GM18502 (cell line): ENCODE measurements at regions not wholly inside any gene's neighbourhood (a gene's known extent, or its start where the extent isn't known, plus 50 kb on each side); places are given as distances from the start of the nearest gene placed in this dataset.
A peak's percentile ranks its signal among the peaks of the same experiment; 100 is the strongest.
"Not testable (repeated sequence)": the region's sequence is repeated elsewhere in the genome, so short reads cannot be mapped to it uniquely, and the experiment has no call there.

ENCODE experiments used
- ATAC-seq: cut with Tn5 transposase; IDR thresholded peaks from one replicate; pipeline ENCODE4 v1.9.1; 2021; ENCODE audit warnings: mild to moderate bottlenecking; ENCODE audit not compliant: unreplicated experiment, poor library complexity

DNA sequence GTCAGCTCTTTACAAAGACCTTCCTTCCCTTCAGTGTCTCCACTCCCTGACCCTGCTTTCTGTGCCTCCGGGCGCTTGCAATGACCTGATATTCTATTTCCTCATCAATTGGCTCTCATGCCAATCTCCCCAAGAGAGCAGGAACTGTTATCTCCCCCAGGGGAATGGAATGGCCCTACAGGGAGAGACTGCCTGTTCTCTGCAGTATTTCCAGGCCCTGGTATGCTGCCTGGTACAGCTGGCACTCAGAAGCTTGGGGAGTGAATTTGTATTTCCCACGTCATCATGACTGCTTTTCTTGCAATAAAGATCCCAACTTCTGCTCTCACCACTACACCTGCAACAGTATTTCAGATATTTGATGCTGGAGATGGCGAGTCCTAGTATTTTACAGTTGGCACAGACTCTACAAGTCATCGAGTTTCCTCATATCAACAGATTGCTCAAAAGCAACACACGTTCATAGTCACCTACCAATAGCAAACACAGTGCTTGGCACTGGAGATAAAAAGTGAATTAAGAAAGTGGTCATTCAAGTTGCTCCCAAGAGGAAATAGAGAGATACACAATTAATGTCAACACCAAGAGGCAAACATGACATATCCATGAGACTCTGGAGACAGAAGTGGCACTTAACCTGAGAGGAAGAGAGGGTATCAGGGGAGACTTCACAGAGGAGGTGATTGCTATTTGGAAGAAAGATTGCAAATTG is 90.5 kb upstream of the EGFL6 start:
- no peak for ATAC-seq

DNA sequence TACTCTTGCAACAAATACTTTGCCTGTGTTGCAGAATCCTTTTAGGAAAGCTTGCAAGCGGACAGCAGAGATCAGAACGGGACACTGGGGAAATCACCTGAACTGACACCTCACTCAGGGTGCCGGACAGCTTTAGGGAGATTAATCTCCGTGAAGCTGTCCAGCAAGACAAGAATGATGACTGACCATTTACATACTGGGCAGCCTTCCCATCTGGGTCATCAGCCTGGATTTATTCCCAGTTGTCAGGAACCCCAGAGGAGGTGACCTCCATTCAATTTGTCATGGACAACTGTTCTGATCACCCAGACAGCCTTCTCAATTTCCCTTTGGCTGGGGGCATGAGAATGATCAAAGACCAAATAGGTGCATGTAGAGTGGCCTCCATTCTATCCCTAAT is 93.0 kb upstream of the EGFL6 start:
- no peak for ATAC-seq

DNA sequence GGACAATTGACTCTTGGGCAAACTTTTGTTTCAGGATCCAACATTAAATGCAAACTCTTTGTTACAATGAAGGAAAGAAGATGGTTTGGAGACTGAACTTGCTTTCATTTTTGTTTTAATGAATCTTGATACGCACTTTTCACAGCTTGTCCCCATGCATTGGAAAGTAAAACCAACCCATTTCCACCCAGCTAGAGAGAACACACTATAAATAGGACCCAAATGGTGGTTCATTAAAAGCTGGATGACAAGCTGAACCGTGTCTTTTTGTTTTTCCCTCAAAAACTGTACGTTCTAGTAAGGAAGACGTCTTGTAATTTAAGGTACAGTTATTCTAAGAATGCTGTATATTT is 95.3 kb upstream of the EGFL6 start:
- ATAC-seq: peak; percentile 54

DNA sequence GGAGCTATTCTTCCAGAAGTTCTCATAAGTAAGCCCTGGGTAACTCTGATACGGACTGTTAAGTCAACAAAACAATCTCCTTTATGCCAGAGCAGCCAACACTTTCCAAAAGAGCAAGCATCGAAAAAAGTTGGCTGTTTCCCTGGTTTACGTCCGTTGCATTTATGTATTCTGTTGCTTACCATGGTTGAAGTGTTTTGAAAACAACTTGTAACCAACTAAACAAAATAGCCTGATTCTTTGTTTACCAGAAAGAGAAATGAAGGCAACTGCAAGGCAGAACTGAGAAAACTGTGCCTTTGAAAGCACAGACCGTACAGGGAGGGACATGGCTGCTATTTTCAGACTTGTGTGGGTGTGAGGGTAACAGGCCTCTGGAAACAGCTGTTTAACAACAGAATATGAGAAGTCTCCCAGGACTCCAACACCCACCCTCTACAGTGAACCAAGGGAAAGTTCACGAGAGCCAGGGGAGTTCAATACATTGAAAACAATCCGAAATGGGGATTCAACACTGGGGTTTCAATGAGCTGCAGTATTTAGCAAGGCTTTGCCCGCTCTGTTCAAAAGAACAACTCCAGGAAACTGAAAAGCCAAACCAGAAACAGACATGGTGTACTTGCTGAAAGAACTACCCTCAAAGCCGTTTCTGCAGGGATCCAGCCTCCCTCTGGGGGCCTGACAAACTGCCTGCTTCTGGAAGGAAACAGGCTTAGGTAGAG is 95.8 kb upstream of the EGFL6 start:
- peak; percentile 90 for ATAC-seq

DNA sequence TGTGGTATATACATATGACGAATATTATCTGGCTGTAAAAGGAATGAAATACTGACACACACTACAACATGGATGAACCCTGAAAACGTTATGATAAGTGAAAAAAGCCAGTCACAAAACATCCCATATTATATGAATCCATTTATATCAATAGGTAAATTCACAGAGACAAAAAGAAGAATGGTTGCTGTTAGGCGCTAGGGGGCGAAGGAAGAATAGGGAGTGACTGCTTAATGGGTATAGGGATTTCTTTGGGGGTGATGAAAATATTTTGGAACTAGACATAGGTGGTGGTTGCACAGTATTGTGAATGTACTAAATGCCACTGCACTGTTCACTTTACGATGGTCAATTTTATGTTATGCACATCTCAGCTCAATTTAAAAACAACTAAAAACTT is 96.4 kb upstream of the EGFL6 start:
- no peak for ATAC-seq

DNA sequence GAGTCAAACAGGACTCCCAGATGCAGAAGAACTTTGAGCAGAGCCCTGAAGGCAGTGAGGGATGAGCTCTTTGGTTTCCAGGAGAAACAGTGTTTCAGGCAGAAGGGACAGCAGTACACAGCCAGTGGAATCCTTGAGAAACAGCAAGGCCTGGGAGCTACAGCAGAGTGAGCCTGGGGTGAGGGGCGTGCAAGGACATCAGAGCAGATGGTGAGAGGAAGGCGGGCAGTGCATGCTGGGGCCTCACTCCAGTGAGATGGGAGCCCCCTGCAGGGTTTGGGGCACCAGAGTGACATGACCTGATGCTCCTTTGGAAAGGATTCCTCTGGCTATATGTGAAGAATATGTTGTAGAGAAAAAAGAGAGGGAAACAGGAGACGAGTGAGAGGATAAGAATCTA is 98.1 kb upstream of the EGFL6 start:
- no peak for ATAC-seq

DNA sequence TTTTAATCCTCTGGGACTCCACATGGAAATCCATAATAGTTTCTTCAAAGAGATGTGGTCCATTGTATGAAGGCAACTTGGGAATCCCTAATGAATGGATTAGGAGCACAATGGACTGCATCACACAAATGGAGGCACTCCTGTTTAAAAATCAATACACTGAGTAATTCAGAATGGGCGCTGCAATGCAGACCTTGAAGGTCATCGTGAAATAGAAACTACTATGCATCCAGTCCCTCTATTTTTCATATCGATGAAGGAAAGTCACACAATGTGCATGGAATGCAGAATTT is 98.8 kb upstream of the EGFL6 start:
- no peak for ATAC-seq

DNA sequence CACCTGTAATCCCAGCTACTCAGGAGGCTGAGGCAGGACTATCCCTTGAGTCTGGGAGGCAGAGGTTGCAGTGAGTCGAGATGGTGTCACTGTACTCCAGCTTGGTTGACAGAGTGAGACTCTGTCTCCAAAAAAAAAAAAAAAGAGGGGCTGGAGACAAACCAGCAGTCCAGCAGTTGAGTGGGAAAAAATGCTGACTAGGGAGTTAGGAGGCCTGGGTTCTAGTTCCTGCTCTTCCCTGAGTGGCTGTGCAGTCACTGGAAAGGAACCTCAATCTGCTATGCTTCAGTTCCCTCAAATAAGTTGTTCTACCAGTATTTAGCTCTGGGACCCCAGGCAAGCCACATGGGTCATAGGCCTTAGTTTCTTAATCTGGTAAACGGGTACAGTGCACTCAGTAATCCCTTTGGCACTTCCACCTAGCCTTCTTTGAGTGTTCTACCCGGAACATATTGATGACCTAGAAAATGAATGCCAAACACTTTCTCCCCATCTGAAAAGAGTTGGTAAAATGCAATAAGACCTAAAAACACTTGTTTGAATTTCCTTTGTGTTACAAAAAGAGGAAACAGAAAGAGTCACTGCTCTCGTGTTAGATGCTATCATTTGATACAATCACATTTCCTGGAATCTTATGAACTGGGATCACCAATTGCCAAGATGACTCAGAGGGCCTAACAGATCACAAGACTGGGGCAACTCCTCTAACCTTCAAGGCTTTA is 99.3 kb upstream of the EGFL6 start:
- no peak for ATAC-seq

DNA sequence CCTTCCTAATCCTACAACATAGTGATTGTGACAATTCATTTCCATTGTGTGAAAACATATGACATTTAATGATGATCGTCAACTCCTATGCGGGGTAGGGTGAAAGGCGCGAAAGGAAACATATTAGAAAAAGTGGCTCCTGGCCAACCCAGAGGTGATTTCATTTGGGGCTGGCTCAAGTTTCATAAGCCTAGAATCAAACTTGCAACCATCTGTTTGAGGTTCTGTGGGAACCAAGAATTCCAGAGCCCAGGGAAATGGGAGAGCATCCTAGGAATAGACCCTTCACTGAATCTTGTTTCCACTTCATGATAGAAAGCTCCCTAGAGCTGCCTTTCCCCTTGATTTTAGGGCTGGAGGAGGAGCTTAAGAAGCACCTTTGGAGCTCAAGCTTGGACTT is 101.3 kb upstream of the EGFL6 start:
- ATAC-seq: no peak

DNA sequence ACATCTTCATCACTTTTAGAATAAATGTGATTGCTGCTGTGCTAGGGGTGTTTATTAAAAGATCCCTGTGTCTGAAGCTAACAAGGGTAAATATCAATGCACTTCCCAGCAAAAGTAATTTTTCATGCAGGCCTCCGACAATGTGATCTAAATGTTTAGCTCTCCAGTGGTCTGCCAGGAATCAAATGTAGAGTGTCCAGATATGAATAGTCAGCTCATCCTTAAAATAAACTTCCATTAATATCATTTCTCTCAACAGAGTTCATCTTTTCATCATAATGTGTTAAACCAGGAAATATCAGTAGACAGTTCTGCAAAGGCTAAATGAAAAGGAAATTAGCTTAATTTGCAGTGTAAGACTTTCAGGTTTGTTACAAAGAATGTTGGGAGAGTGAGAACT is 102.2 kb upstream of the EGFL6 start:
- ATAC-seq: no peak

DNA sequence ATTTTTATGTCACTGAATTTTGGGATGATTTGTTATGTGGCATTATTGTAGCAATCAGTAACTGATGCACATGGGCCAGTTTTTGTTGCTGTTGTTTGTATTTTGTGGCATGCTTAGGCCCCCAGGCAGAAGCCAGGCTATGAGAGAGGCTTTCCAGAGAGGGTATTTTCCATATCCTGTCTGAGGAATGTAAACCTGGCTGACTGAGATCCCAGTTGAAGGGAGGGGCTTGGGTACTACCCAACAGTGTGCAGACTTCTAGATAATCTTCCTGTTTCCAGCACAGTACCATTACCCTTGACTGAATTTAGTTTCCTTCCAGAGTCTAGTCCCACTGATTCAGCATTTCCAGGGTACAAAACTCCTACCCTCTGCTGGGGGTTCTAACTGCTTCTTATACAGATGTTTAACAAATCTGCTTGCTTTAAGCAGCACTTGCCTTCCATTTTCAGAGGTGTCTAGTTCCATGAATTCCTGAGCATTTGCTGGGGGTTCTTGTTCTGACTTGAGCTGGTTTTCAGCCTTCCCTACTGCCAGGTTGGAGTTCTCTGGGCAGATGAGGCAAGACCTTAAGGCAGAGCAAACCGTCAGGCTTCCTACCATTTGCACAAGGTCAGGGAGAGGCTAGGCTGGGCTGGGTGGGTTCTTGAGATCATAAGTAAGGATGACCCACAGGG is 104.7 kb upstream of the EGFL6 start:
- no peak for ATAC-seq

DNA sequence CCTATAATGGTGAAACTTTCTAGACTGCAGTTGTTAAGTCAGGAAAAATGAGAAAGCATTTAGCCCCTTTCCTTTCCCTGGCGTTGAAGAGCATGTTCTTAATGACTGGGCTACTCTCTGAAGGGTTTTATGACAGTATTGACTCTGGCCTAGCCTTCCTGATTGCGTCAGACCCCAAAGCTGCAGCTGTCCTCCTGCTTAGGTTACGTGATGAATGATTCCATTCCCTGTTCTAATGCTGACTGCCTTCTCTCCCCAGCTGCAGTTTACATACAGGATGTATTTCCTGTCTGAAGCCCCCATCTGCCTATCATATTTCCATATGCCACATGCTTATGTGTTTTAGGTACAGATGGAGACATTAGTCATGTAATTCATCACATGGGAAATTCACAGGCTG is 105.8 kb upstream of the EGFL6 start:
- ATAC-seq: no peak

DNA sequence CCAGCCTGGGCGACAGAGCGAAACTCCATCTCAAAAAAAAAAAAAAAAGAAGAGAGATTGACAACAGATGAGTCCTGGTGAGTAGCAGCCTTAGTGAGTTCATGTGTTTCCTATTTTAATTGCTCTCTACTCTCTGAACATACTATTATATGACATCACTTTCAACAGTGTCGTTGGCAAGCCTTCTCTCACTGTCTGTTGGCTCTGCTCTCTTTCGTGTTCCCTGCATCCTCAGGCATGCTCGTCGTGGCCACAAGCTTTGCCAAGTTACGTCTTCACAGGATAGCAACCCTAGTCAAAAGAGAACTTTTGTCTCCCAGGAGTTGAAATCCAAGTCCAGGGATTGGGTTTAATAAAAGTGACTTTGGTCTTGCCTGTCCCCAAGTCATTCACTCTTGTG is 117.1 kb upstream of the EGFL6 start:
- ATAC-seq: no peak

DNA sequence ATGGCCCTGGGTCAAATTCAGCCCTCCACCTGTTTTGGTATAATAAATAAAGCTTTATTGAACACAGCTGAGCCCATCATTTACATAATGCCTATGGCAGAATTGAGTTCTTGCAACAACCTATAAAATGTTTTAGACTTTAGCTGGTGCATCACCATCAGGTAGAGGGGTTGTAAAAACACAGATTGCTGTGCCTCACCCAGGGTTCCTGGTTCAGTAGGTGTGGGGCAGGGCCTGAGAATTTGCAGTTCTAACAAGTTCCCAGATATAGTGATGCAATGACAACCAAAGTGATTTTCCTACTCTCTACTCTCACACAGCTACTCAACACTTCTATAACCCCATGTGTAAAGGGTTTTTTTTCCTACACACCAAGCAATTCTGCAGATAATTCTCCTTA is 120.0 kb upstream of the EGFL6 start:
- no peak for ATAC-seq

DNA sequence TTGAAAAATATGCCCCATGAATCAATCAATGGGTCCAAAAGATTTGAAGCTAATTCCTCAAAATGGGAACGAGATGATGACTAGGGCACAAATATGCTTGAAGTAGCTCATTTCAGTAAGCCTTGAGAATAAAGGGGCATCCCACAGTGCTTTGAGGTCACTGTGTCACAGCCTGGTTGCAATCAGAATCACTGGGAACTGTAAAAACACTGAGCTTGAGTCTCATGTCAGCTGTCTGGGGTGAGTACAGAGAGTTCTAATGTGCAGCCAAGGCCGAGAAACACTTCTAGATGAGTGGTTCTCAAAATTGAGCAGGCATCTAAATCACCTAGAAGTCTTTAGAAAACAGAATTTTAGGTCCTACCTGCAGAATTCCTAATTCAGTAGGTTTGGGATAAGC is 120.5 kb upstream of the EGFL6 start:
- ATAC-seq: no peak

DNA sequence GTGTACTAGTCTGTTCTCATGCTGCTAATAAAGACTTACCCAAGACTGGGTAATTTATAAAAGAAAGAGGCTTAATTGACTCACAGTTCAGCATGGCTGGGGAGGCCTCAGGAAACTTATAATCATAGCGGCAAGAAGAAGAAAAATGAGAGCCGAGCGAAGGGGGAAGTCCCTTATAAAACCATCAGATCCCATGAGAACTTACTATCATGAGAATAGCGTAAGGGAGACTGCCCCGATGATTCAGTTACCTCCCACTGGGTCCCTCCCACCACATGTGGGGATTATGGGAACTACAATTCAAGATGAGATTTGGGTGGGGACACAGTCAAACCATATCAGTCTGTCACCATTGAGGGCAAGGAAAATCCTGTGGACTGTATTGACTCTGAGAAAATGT is 121.8 kb upstream of the ATXN3L start:
- not testable (repeated sequence) for ATAC-seq

DNA sequence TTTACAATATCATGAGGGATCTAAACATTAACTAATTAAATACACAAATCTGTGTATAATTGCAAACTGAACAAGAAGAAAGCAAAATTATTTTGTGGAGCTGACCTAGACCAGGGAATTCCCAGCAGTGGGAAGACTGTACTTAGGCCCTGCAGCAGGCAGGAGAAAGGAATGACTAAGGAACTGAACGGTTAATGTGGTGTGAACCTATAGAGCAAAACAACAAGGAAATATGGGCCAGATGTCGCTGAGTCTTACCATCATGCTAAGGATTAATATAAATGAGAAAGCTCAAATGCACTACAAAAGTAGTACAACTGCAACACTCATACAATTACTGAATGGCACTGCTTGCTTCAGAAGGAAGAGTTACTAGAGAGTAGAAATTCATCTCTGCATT is 120.3 kb upstream of the ATXN3L start:
- ATAC-seq: no peak

DNA sequence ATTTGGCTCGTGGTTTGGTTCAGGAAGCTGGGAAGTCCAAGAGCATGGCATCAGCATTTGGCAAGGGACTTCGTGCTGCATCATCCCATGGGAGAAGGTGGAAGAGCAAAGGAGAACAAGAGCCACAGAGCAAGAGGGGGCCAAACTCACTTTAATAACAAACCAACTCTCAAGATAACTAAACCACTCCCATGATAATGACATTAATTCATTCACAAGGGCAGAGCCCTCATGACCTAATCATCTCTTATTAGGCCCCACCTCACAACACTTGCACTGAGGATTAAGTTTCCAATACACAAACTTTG is 113.4 kb upstream of the ATXN3L start:
- ATAC-seq: no peak

DNA sequence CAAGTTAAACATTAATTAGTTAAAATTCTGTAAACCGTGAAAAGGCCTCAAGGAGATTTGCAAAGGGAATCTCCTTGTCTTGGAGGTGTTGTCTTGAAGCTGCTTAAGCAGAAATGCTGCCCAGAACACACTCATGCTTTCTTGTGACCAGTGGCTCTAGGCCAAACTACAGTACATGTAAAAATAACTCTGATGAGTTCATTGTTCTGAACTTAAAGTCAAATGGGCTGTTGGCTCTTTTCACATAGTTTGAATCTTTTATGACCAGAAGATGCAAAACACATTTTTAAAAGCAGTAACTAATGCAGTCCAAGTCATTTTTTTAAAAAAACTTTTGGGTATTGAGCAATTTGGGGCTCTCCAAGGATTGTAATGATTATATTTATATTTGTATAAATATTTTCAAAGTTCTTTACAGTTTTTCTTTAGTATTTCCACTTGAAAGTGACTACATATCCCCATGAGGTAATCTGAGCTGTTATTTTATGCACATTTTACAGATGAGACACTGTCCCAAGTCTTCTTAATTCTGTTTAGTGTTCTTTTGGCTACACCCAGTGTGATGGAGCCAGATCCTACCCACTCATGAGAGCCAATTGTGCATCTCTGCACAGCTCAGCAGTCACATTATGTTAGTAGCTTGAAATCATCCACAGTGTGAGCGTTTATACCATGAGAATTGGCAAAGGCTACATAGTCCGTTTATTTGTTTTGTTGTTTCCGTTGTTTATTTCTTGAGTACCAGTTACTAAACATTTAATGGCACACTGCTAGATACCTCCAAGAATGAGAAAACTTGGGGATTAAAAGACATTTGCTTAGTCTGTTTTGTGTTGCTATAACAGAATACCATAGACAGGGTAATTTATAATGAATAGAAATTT is 112.8 kb upstream of the ATXN3L start:
- no peak for ATAC-seq

DNA sequence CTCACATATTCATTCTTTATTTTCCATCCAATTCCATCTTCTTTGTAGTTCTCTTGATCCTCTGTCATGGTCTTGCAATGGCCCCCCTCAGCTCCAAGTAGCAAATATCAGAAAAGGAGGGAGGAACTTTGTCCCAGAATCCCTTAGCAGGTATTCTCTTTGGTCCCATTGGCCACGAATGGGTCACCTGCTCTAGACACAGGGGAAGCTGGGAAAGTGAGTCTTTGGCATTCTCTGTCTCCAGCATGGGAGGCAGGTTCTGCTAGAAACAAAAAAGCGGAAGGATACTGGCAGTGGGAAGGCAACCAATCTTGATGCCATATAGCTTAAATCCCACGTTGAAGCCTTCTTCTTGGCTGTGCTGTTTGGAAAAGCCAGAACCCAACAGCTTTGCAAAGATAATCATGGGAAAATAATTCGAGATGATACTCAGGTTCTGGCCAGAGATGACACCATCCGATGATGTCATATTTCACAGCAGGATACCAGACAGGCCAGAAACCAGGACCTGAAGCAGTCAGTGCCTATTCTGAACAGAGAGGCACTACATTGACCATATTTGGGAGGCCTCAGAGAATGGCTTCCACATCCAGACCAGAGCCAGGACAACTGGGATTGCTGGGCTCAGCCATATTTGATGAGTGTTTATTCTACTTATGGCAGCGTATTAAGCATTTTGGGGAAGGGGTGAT is 110.4 kb upstream of the ATXN3L start:
- ATAC-seq: no peak
